ENCODE measurements at regions not wholly inside any gene's neighbourhood (a gene's known extent, or its start where the extent isn't known, plus 50 kb on each side); places are given as distances from the start of the nearest gene placed in this dataset.

DNA sequence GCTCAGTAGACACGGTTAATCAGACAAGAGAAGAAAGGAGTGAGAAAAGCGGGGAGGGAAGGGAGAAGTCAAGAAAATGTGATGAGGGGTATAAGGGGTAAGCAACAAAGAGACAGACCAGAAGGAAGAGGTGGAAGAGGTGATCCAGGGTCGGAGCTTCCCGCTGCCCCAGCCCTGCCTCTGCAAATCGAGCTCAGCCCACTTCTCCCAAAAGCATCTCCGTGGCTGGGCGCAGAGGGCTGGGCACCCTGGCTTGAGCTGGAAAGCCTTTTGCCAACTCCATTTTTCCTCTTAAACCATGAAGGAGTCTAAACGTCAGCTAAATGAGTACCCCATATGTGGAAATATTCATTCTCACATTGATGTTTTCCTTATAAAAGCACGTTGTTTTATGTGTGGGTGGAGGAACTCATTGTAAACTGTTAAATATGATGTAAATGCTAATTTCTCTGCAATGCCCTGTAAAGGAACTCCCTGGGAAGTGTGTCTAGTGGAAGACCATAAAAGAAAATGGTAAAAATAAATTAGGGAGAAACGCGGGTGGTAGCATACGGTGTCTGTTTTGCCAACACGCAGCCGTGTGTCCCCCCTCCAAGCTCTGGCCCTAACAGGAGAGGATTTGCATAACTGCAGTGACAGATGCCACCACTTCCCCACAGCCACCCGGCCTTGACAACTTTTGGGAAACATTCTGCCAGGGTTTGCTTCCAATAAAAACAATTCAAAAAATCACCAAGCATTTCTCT lies 55.2 kb upstream of the MAFB start:
- H3K9ac ChIP-seq = no peak overlapping the region
- no peak overlapping the region for H3K4me2 ChIP-seq
- no peaks in the 10 kb centered on the region for H3K4me1 ChIP-seq (ENCODE audit: low read depth, poor library complexity, severe bottlenecking)

GRCh38 chr20:40744818-40745175 lies 55.8 kb upstream of the MAFB start:
- H4K20me1 ChIP-seq (ENCODE audit: insufficient read depth) = no peaks in the 10 kb centered on the region
- no peaks in the 10 kb centered on the region for H3K79me2 ChIP-seq (ENCODE audit: insufficient read depth, low read depth)
- no peak overlapping the region for H3K9ac ChIP-seq
- H3K36me3 ChIP-seq (ENCODE audit: insufficient read depth) = no peaks in the 10 kb centered on the region
- H3K27me3 ChIP-seq (ENCODE audit: insufficient read depth, low read depth) = no peaks in the 10 kb centered on the region
- no peaks in the 10 kb centered on the region for H3K4me1 ChIP-seq (ENCODE audit: low read depth, poor library complexity, severe bottlenecking)
- no peak overlapping the region for H3K27ac ChIP-seq
- H3K4me3 ChIP-seq (IDR thresholded peaks at IDR 0.05; ENCODE audit: insufficient read depth, low read depth, low read length) = no peak overlapping the region
- H2AFZ ChIP-seq (ENCODE audit: low read depth) = no peak overlapping the region
- no peak for TF ChIP-seq CTCF (conservative IDR thresholded peaks at IDR 0.05; ENCODE audit: low read depth, low read length)
- H3K4me2 ChIP-seq = no peak overlapping the region

More for the DNA sequence above, 55.2 kb upstream of the MAFB start:
- Histone ChIP-seq H3K27me3 (ENCODE audit: insufficient read depth, low read depth) (no peaks in the 10 kb centered on the region), H2AFZ (ENCODE audit: low read depth) (no peak overlapping the region), H3K36me3 (ENCODE audit: insufficient read depth) (no peaks in the 10 kb centered on the region), H3K79me2 (ENCODE audit: insufficient read depth, low read depth) (no peaks in the 10 kb centered on the region), H4K20me1 (ENCODE audit: insufficient read depth) (no peaks in the 10 kb centered on the region), H3K27ac (no peak overlapping the region), H3K4me3 (IDR thresholded peaks at IDR 0.05; ENCODE audit: insufficient read depth, low read depth, low read length) (no peak overlapping the region)
- TF ChIP-seq CTCF (conservative IDR thresholded peaks at IDR 0.05; ENCODE audit: low read depth, low read length) = no peak

DNA sequence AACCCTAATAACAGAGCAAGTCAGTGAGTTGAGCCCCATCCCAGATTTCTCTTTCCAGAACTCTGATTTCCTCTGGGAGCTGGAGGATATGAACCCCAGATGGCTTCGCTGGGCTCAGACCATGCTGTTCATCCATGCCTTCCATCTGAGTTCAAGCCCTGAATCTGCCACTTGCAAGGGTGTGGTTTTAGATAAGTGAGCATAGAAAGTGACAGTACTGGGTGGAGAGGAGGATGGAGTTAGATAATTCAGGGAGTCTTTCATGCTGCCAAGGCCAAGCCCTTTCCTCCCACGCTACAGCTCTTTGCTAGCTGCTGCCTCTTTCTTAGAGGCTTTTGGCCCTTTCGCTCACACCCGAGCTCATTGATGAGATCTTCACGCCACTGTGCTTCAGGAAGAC lies 57.2 kb upstream of the MAFB start:
- Histone ChIP-seq H3K27me3 (ENCODE audit: insufficient read depth, low read depth) (no peaks in the 10 kb centered on the region), H2AFZ (ENCODE audit: low read depth) (no peak overlapping the region)

DNA sequence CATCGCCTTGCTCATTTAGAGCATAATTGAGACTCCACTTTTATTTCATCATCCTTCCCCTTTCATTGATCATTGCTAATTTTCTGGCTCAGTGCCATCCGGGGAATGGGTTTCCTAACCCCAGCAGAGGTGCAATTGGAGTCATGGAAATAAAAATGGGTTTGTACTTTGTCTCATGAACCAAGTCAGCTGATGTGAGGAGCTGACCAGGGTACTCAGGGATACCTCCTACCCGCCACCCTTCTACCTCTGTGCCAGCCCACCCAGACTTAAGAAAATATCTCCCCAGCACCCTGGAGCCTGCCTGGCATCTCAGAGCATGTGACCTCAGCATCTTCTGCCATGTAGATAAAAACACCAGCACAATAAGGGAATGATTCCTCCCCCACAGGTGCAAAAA lies 59.1 kb upstream of the MAFB start:
- Histone ChIP-seq H2AFZ (ENCODE audit: low read depth) (no peak overlapping the region), H3K9ac (no peak overlapping the region), H3K27ac (no peak overlapping the region), H3K36me3 (ENCODE audit: insufficient read depth) (no peaks in the 10 kb centered on the region), H3K4me2 (no peak overlapping the region), H3K4me1 (ENCODE audit: low read depth, poor library complexity, severe bottlenecking) (no peaks in the 10 kb centered on the region), H3K4me3 (IDR thresholded peaks at IDR 0.05; ENCODE audit: insufficient read depth, low read depth, low read length) (no peak overlapping the region), H4K20me1 (ENCODE audit: insufficient read depth) (no peaks in the 10 kb centered on the region), H3K79me2 (ENCODE audit: insufficient read depth, low read depth) (no peaks in the 10 kb centered on the region), H3K27me3 (ENCODE audit: insufficient read depth, low read depth) (no peaks in the 10 kb centered on the region)
- no peak for TF ChIP-seq CTCF (conservative IDR thresholded peaks at IDR 0.05; ENCODE audit: low read depth, low read length)

More for the DNA sequence above, 57.2 kb upstream of the MAFB start:
- H3K9ac ChIP-seq = no peak overlapping the region
- TF ChIP-seq CTCF (conservative IDR thresholded peaks at IDR 0.05; ENCODE audit: low read depth, low read length) = no peak
- no peaks in the 10 kb centered on the region for H3K36me3 ChIP-seq (ENCODE audit: insufficient read depth)
- no peaks in the 10 kb centered on the region for H3K79me2 ChIP-seq (ENCODE audit: insufficient read depth, low read depth)
- H3K4me2 ChIP-seq = no peak overlapping the region
- no peaks in the 10 kb centered on the region for H3K4me1 ChIP-seq (ENCODE audit: low read depth, poor library complexity, severe bottlenecking)
- no peak overlapping the region for H3K4me3 ChIP-seq (IDR thresholded peaks at IDR 0.05; ENCODE audit: insufficient read depth, low read depth, low read length)
- no peaks in the 10 kb centered on the region for H4K20me1 ChIP-seq (ENCODE audit: insufficient read depth)
- no peak overlapping the region for H3K27ac ChIP-seq
